Fibroblast of the aortic adventitia (primary cell): ENCODE measurements at regions not wholly inside any gene's neighbourhood (a gene's known extent, or its start where the extent isn't known, plus 50 kb on each side); places are given as distances from the start of the nearest gene placed in this dataset.

Experiments
- DNase-seq: peaks from one replicate; pipeline ENCODE4 v3.0.0-alpha.2; 2010; ENCODE audit warnings: low read depth
- H3K4me3 ChIP-seq: 2 replicates; pipeline ENCODE4 v1.5.1; 2011; ENCODE audit warnings: low read depth, mild to moderate bottlenecking, control low read depth, low read length, moderate library complexity
- CTCF ChIP-seq: IDR thresholded peaks from 2 replicates; pipeline ENCODE4 v1.5.1; 2011; ENCODE audit warnings: mild to moderate bottlenecking, low read length, control low read depth, inconsistent platforms; ENCODE audit not compliant: insufficient read depth

GRCh38 chr6:156406099-156406498 lies 371.1 kb upstream of the ARID1B start:
- H3K4me3 ChIP-seq: no peak overlapping the region
- no peak for DNase-seq
- TF ChIP-seq CTCF: no peak

- TF ChIP-seq CTCF: no peak
Measured at GRCh38 chr6:156402628-156403027, 374.6 kb upstream of the ARID1B start.

GRCh38 chr6:156402227-156402626 lies 375.0 kb upstream of the ARID1B start:
- DNase-seq: no peak
- no peak overlapping the region for H3K4me3 ChIP-seq

More at GRCh38 chr6:156402628-156403027, 374.6 kb upstream of the ARID1B start:
- H3K4me3 ChIP-seq: no peak overlapping the region
- no peak for DNase-seq

GRCh38 chr6:156400487-156400886 lies 376.7 kb upstream of the ARID1B start:
- no peak overlapping the region for H3K4me3 ChIP-seq
- DNase-seq: no peak
- no peak for TF ChIP-seq CTCF

More at GRCh38 chr6:156402227-156402626, 375.0 kb upstream of the ARID1B start:
- TF ChIP-seq CTCF: no peak

- H3K4me3 ChIP-seq: no peak overlapping the region
- TF ChIP-seq CTCF: no peak
- DNase-seq: no peak
Measured at GRCh38 chr6:156398966-156399365, 378.2 kb upstream of the ARID1B start.

- no peak for TF ChIP-seq CTCF
- no peak for DNase-seq
- no peak overlapping the region for H3K4me3 ChIP-seq
Measured at GRCh38 chr6:156398371-156398770, 378.8 kb upstream of the ARID1B start.

- no peak for DNase-seq
- no peak for TF ChIP-seq CTCF
- no peak overlapping the region for H3K4me3 ChIP-seq
Measured at GRCh38 chr6:156396791-156397418, 380.3 kb upstream of the ARID1B start.
